Neural progenitor cell (in vitro differentiated cells): ENCODE measurements at regions not wholly inside any gene's neighbourhood (a gene's known extent, or its start where the extent isn't known, plus 50 kb on each side); places are given as distances from the start of the nearest gene placed in this dataset.
"Not testable (repeated sequence)": the region's sequence is repeated elsewhere in the genome, so short reads cannot be mapped to it uniquely, and the experiment has no call there.

Experiments
- EZH2phosphoT487 ChIP-seq: fragments of 200-600 bp; sonication (generic); IDR thresholded peaks from 2 replicates; pipeline ENCODE4 v1.6.1; 2017; ENCODE audit warnings: antibody characterized with exemption
- TF ChIP-seq, protein P1 (sequence below): fragments of 200-600 bp; sonication (generic); IDR thresholded peaks from 2 replicates; pipeline ENCODE4 v1.5.1; 2017; ENCODE audit warnings: antibody characterized with exemption, mild to moderate bottlenecking

DNA sequence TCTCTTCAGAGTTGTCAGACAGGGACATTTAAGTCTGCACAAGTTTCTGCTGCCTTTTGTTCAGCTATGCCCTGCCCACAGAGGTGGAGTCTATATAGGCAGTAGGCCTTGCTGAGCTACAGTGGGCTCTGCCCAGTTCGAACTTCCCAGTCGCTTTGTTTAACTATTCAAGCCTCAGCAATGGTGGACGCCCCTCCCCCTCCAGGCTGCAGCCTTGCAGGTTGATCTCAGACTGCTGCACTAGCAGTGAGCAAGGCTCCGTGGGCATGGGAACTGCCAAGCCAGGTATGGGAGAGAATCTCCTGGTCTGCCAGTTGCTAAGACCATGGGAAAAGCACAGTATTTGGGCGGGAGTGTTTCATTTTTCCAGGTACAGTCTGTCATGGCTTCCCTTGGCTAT is 115.6 kb upstream of the TMLHE start:
- TF ChIP-seq, protein P1, sequence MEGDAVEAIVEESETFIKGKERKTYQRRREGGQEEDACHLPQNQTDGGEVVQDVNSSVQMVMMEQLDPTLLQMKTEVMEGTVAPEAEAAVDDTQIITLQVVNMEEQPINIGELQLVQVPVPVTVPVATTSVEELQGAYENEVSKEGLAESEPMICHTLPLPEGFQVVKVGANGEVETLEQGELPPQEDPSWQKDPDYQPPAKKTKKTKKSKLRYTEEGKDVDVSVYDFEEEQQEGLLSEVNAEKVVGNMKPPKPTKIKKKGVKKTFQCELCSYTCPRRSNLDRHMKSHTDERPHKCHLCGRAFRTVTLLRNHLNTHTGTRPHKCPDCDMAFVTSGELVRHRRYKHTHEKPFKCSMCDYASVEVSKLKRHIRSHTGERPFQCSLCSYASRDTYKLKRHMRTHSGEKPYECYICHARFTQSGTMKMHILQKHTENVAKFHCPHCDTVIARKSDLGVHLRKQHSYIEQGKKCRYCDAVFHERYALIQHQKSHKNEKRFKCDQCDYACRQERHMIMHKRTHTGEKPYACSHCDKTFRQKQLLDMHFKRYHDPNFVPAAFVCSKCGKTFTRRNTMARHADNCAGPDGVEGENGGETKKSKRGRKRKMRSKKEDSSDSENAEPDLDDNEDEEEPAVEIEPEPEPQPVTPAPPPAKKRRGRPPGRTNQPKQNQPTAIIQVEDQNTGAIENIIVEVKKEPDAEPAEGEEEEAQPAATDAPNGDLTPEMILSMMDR = not testable (repeated sequence)
- not testable (repeated sequence) for TF ChIP-seq EZH2phosphoT487
